ENCODE measurements at regions not wholly inside any gene's neighbourhood (a gene's known extent, or its start where the extent isn't known, plus 50 kb on each side); places are given as distances from the start of the nearest gene placed in this dataset.
A peak's percentile ranks its signal among the peaks of the same experiment; 100 is the strongest.

- TF ChIP-seq ARID4B (CRISPR knock-in tag; IDR thresholded peaks at IDR 0.05) = no peak
- no peak for TF ChIP-seq CHD2 (IDR thresholded peaks at IDR 0.05; ENCODE audit: low read depth, low read length)
- TF ChIP-seq MTA1 (IDR thresholded peaks at IDR 0.05; ENCODE audit: borderline replicate concordance) = no peak
- TF ChIP-seq TRIM28 (IDR thresholded peaks at IDR 0.05) = peak; percentile 80; the same call in 1 of the 2 replicates
- no peak for TF ChIP-seq ZNF124 (CRISPR knock-in tag; IDR thresholded peaks at IDR 0.05)
- TF ChIP-seq ID3 (CRISPR knock-in tag; IDR thresholded peaks at IDR 0.05) = no peak
- no peak for TF ChIP-seq ID3 (tag; IDR thresholded peaks at IDR 0.05)
- no peak for TF ChIP-seq KDM4B (IDR thresholded peaks at IDR 0.05; ENCODE audit: borderline replicate concordance in 2 of 2, low read depth in 1 of 2)
- TF ChIP-seq EZH2 (IDR thresholded peaks at IDR 0.05; ENCODE audit: borderline replicate concordance, low read depth, low read length) = no peak
- TF ChIP-seq HIVEP1 (CRISPR knock-in tag; IDR thresholded peaks at IDR 0.05) = no peak
- TF ChIP-seq HMG20B (CRISPR knock-in tag; IDR thresholded peaks at IDR 0.05) = no peak
- no peak for TF ChIP-seq C11orf30 (IDR thresholded peaks at IDR 0.05; ENCODE audit: low read depth)
- no peak for TF ChIP-seq IRF1 (CRISPR knock-in tag; IDR thresholded peaks at IDR 0.05; ENCODE audit: borderline replicate concordance)
- TF ChIP-seq HNRNPUL1 (IDR thresholded peaks at IDR 0.05; ENCODE audit: low read length) = peak; percentile 78; the same call in 1 of the 2 replicates
- no peak for TF ChIP-seq POLR2H (tag; IDR thresholded peaks at IDR 0.05; ENCODE audit: low read depth)
- TF ChIP-seq IRF2 (CRISPR knock-in tag; IDR thresholded peaks at IDR 0.05) = no peak
- no peak for TF ChIP-seq MYBL2 (IDR thresholded peaks at IDR 0.05; ENCODE audit: low read depth)
- no peak for TF ChIP-seq MYBL2 (CRISPR knock-in tag; IDR thresholded peaks at IDR 0.05; ENCODE audit: borderline replicate concordance)
- TF ChIP-seq, protein P1, sequence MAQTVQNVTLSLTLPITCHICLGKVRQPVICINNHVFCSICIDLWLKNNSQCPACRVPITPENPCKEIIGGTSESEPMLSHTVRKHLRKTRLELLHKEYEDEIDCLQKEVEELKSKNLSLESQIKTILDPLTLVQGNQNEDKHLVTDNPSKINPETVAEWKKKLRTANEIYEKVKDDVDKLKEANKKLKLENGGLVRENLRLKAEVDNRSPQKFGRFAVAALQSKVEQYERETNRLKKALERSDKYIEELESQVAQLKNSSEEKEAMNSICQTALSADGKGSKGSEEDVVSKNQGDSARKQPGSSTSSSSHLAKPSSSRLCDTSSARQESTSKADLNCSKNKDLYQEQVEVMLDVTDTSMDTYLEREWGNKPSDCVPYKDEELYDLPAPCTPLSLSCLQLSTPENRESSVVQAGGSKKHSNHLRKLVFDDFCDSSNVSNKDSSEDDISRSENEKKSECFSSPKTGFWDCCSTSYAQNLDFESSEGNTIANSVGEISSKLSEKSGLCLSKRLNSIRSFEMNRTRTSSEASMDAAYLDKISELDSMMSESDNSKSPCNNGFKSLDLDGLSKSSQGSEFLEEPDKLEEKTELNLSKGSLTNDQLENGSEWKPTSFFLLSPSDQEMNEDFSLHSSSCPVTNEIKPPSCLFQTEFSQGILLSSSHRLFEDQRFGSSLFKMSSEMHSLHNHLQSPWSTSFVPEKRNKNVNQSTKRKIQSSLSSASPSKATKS (CRISPR knock-in tag; IDR thresholded peaks at IDR 0.05) = no peak
- TF ChIP-seq FOXJ3 (CRISPR knock-in tag; IDR thresholded peaks at IDR 0.05) = no peak
- TF ChIP-seq NFE2 (IDR thresholded peaks at IDR 0.05; ENCODE audit: low read depth) = no peak
- 0 out of 4 replicates have a peak, but pooled peaks of 1 of the 2 experiments have one; percentile 16 for TF ChIP-seq TRIM24 (IDR thresholded peaks at IDR 0.05)
- TF ChIP-seq ESRRB (CRISPR knock-in tag; IDR thresholded peaks at IDR 0.05; ENCODE audit: borderline replicate concordance) = 0 out of 2 replicates have a peak, but pooled peaks have one; percentile 46
- no peak for TF ChIP-seq BRD4 (IDR thresholded peaks at IDR 0.05)
- no peak for TF ChIP-seq ZNF224 (CRISPR knock-in tag; IDR thresholded peaks at IDR 0.05)
Observed at GRCh38 chr22:19646383-19646782, 67.9 kb upstream of the SEPTIN5 start (continued).
